Chondrocyte (in vitro differentiated cells): ENCODE measurements at regions not wholly inside any gene's neighbourhood (a gene's known extent, or its start where the extent isn't known, plus 50 kb on each side); places are given as distances from the start of the nearest gene placed in this dataset.
A peak's percentile ranks its signal among the peaks of the same experiment; 100 is the strongest.

Experiments
- DNase-seq: peaks from one replicate; pipeline ENCODE4 v3.0.0; 2021; ENCODE audit warnings: mixed read lengths, low spot score
- H3K27ac Mint-ChIP-seq: one replicate; pipeline ENCODE4 v1.8.0; 2021; ENCODE audit warnings: mild to moderate bottlenecking, moderate library complexity, mixed read lengths; ENCODE audit not compliant: unreplicated experiment
- H3K27me3 Mint-ChIP-seq: 2 replicates; pipeline ENCODE4 v1.8.0; 2021; ENCODE audit warnings: low read depth, mixed read lengths
- H3K36me3 Mint-ChIP-seq: 2 replicates; pipeline ENCODE4 v1.8.0; 2021; ENCODE audit warnings: low read depth, mixed read lengths
- H3K4me1 Mint-ChIP-seq: 2 replicates; pipeline ENCODE4 v1.8.0; 2021; ENCODE audit warnings: low read depth, mild to moderate bottlenecking, mixed read lengths
- H3K4me3 Mint-ChIP-seq: one replicate; pipeline ENCODE4 v1.8.0; 2021; ENCODE audit warnings: mild to moderate bottlenecking, moderate library complexity, mixed read lengths; ENCODE audit not compliant: unreplicated experiment
- H3K9me3 Mint-ChIP-seq: 2 replicates; pipeline ENCODE4 v1.8.0; 2021; ENCODE audit warnings: low read depth, mixed read lengths
- CTCF ChIP-seq: fragments of 200-600 bp; sonication (generic); IDR thresholded peaks from 2 replicates; pipeline ENCODE4 v1.5.0; 2021; ENCODE audit warnings: antibody characterized with exemption, mild to moderate bottlenecking, moderate library complexity

- DNase-seq: no peak
- TF ChIP-seq CTCF: no peak
- Mint-ChIP-seq H3K4me1 (peaks cover 18% of the 10 kb centered on the region), H3K27me3 (peaks cover 3% of the 10 kb centered on the region), H3K9me3 (peaks cover 11% of the 10 kb centered on the region), H3K4me3 (no peak overlapping the region), H3K36me3 (no peaks in the 10 kb centered on the region), H3K27ac (no peak overlapping the region)
Observed at GRCh38 chr12:75840994-75841355, 190.6 kb downstream of the PHLDA1 start.

GRCh38 chr12:75838309-75838708, 193.3 kb downstream of the PHLDA1 start:
- DNase-seq: no peak
- no peaks in the 10 kb centered on the region for H3K36me3 Mint-ChIP-seq
- H3K4me1 Mint-ChIP-seq: peaks cover 20% of the 10 kb centered on the region
- H3K4me3 Mint-ChIP-seq: no peak overlapping the region
- H3K27me3 Mint-ChIP-seq: peaks cover 3% of the 10 kb centered on the region
- TF ChIP-seq CTCF: no peak
- peaks cover 8% of the 10 kb centered on the region for H3K9me3 Mint-ChIP-seq
- no peak overlapping the region for H3K27ac Mint-ChIP-seq

GRCh38 chr12:75837700-75838099, 193.9 kb downstream of the PHLDA1 start:
- Mint-ChIP-seq H3K36me3 (no peaks in the 10 kb centered on the region), H3K4me1 (peaks cover 20% of the 10 kb centered on the region), H3K27me3 (peaks cover 3% of the 10 kb centered on the region), H3K9me3 (peaks cover 8% of the 10 kb centered on the region), H3K4me3 (no peak overlapping the region), H3K27ac (no peak overlapping the region)
- no peak for DNase-seq
- no peak for TF ChIP-seq CTCF

- H3K27me3 Mint-ChIP-seq: no peaks in the 10 kb centered on the region
- no peak for DNase-seq
- peaks cover 26% of the 10 kb centered on the region for H3K4me1 Mint-ChIP-seq
- peaks cover 8% of the 10 kb centered on the region for H3K9me3 Mint-ChIP-seq
- H3K4me3 Mint-ChIP-seq: no peak overlapping the region
- no peak for TF ChIP-seq CTCF
- no peaks in the 10 kb centered on the region for H3K36me3 Mint-ChIP-seq
- H3K27ac Mint-ChIP-seq: peak overlapping the region; percentile 46
Observed at GRCh38 chr12:75836533-75836932, 195.0 kb downstream of the PHLDA1 start.

- H3K4me3 Mint-ChIP-seq: no peak overlapping the region
- no peak overlapping the region for H3K27ac Mint-ChIP-seq
- peaks cover 30% of the 10 kb centered on the region for H3K4me1 Mint-ChIP-seq
- no peak for DNase-seq
- H3K27me3 Mint-ChIP-seq: no peaks in the 10 kb centered on the region
- H3K9me3 Mint-ChIP-seq: peaks cover 8% of the 10 kb centered on the region
- no peak for TF ChIP-seq CTCF
- no peaks in the 10 kb centered on the region for H3K36me3 Mint-ChIP-seq
Observed at GRCh38 chr12:75834591-75834990, 197.0 kb downstream of the PHLDA1 start.
